Activated CD4-positive, CD25-positive, alpha-beta regulatory T cell (primary cell): ENCODE measurements at regions not wholly inside any gene's neighbourhood (a gene's known extent, or its start where the extent isn't known, plus 50 kb on each side); places are given as distances from the start of the nearest gene placed in this dataset.
"Not testable (repeated sequence)": the region's sequence is repeated elsewhere in the genome, so short reads cannot be mapped to it uniquely, and the experiment has no call there.

ENCODE experiments used
- DNase-seq, 4 experiments: peaks; one replicate each; lab custom pipeline; 2025; lab: John Stamatoyannopoulos, UW

DNA sequence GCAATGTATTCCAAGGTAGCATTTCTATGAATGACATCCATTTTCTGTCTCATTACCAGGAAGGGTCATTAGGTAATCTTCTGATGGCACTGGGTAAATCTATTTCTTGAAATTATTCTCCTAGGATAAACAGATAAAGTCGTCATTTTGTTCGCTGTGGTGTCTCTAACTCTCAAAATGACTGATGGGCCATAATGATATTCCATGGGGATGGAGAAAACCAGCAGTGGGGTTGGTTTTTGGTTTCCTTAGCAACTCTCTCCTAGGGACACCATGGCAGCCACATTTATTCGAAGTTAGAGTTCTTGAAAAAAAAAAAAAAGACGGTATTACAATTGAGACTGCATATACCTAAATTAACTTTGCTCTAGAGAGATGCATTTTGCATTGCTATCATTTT, 231.3 kb upstream of the SLCO3A1 start:
- DNase-seq: no peak

DNA sequence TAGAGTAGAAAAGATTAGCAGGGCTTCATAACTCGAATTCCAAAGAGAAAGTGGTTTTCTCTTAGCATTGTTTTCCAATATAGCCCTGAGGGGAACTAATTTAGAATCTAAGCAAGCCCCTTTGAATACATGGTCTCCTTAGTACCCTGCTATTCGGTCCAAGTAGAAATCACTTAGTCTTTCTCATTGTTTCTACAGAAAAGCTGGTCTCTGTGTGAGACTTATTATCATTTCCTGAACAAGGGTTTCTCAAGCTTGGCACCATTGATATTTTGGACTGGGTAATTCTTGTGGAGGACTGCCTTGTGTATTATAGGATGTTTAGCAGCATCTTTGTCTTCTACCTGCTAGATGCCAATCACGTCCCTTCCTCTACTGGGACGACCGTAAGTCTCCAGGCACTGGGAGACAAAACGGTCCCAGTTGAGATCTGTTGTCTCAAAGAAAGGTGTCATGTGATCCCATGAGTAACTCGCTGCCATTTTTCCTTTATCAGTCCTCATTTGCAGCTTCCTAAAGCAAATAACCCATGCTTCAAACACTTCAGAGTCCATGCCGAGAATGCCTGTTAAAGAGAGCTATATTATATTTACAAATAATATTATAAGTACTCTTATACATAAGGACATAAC, 230.7 kb upstream of the SLCO3A1 start:
- DNase-seq: no peak

GRCh38 chr15:91624353-91624968, 229.0 kb upstream of the SLCO3A1 start:
- DNase-seq: no peak

GRCh38 chr15:91625506-91625905, 228.0 kb upstream of the SLCO3A1 start:
- no peak for DNase-seq

- no peak for DNase-seq
Observed at GRCh38 chr15:91627473-91628278, 225.8 kb upstream of the SLCO3A1 start.

DNA sequence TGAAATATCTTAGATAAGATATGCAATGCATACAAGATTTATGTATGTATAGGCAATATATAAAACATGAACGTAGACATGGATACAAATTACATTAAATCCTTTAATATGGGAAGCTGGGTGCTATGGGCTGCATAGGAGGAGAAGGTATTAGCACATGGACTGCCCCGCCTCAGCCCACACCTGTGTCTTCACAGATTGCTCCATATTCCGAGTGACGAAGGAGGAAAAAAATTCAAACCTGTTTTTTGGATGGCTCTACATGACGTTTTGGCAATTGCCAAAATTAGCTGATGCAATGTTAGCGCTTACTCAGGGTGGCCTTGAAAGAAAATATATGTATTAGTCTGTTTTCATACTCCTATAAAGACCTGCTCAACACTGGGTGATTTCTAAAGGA, 223.4 kb upstream of the SLCO3A1 start:
- DNase-seq: no peak

DNA sequence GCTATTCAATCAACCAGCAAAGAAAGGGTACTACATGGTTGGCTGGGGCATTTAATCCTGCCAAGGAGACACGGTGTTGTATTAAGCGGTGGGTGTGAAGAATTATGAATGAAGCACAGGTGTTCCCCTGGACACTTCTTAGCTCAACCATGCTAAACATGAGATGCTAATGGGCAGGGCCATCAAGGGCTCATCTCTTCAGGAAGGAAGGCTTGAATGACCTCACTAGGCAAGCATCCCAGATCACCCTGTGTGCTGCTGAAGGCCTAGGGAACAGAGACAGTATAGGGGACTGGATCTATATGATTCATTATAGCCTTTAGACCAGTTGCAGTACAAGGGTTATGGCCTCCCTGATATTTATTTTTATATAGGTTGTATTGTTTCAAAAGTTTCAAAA, 221.3 kb upstream of the SLCO3A1 start:
- DNase-seq: no peak

DNA sequence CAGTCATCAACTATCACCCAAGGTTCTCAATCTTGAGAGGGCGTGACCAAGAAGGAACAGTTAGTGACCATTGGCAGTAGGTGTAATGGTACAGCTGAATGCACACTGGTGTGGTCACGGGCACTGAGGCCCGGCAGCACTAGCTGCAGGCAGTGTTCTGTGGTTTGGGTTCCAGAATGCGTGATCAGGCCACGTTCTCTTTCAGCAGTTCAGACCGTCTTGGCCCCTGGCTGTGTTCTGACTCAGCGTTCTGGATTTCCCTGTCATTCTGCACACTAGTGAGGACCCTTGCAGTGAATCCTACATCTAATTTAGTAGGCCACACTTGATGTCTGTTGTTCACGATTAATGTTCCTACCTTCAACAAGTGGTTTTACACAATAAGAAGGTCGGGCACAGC, 220.5 kb upstream of the SLCO3A1 start:
- DNase-seq: no peak

- no peak for DNase-seq
Observed at GRCh38 chr15:91634179-91634578, 219.3 kb upstream of the SLCO3A1 start.

DNA sequence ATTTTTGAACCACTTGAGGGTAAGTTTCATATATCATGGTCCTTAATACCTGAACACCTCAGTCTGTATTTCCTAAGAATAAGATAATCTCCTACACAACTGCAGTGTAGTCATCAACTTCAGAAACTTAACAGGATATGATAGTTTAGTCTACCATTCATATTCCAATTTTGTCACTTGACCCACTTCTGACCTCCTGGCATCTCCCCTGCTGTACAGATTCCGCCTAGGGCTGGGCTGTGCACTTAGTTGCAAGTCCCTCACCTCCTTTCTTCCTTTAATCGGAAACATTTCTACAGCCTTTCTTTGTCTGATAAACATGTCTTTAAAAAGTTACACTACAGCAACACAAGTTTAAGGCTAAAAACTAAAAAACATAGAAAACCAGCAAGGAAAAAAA, 218.4 kb upstream of the SLCO3A1 start:
- no peak for DNase-seq

DNA sequence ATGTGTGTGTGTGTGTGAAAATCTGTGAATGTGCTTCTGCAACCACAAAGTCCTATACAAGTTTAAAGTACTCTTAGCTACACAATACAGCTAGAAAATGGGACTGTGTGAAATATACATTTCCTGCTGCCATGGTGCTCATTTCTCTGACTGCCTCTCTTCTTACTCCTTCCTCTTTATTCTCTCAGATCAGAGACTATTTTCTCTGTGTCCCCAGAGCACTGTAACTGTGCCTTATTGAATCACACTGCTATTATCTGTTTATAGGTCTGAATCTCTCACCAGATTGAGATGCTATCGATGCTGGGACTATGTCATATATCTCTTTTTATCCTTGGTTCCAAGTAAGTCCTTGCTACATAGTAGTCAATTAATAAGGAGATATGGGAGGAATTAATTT, 217.9 kb upstream of the SLCO3A1 start:
- DNase-seq: no peak

DNA sequence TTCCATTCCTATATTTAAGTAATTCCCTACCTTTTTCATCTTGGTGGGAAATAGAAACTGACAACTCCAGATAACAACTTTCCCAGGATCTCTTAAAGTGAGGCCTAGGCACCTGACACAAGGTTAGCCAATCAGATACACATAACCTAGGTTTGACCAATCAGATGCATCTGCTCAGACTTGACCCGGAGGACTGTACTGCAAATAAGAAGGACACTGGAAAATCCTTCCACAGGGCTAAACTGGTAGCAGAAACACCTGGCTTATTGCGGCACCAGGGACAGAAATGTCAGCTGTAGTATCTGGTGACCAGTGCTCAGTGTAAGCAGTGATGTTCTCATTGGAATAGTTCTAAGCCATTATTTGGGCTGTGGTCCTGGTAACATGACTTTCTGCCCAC, 204.5 kb upstream of the SLCO3A1 start:
- no peak for DNase-seq

DNA sequence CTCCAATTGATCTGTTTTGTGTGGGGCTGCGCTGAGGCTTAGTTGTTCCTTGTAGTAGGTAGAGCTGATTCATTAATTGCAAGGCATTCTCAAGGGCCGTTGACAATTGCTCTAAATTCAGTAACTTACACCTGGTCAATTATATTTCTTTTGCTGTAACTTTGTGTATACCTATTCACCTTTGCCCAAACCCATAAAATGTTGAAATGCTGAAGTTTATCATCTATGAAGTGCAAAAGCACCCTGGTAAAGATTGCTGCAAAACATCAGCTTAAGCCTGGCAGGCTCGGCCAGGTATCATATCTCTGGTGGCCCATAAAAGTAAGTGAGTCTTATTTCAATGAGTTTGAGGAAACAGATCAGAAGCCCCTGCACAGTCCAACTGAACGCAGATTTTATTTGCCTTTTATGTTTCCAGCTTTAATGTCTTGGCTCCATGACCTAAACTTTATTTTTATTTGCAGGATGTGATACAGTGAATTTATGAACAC, 203.6 kb upstream of the SLCO3A1 start:
- no peak for DNase-seq

DNA sequence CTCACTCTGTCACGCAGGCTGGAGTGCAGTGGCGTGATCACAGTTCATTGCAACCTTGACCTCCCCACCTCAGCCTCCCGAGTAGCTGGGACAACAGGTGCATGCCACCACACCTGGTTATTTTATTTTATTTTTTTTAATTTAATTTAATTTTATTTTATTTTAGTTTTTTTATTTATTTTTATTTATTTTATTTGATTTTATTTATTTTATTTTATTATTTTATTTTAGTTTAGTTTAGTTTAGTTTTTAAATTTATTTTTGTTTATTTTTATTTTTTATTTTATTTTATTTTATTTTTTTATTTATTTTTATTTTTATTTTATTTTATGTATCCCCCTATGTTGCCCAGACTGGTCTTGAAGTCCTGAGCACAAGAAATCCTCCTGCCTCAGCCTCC, 202.3 kb upstream of the SLCO3A1 start:
- DNase-seq: no peak

DNA sequence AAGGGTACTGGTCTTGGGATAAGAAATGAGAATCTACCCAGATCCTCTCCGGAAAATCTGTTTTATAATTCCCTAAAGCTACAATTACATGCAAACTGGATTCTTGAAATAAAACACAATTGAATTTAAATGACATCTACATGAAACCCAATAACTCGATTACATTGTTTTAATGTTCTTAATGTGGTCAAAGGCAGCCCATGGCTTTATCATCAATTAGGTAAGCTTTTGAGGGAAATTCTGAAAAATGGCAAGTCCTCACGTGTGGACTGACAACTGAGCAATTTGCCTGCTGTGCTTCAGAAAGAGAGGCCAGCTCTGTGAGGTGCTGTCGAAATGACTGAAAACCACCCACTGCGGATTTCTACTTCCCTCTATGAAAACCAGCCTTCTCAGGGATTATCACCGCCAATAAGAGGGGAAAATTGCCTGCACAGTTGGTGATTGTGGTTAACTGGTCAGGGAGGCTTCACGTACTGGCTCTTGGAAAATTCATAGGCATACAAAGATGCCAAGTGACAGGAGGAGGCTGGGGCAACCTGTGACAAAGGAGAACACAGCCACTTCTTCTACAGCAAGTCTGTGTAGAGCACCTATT, 200.8 kb upstream of the SLCO3A1 start:
- no peak for DNase-seq

GRCh38 chr15:91655563-91656290, 197.8 kb upstream of the SLCO3A1 start:
- DNase-seq: not testable (repeated sequence)

- DNase-seq: no peak
Observed at GRCh38 chr15:91660174-91660649, 193.3 kb upstream of the SLCO3A1 start.

GRCh38 chr15:91664224-91664836, 189.2 kb upstream of the SLCO3A1 start:
- DNase-seq: no peak

GRCh38 chr15:91665212-91665611, 188.3 kb upstream of the SLCO3A1 start:
- no peak for DNase-seq

DNA sequence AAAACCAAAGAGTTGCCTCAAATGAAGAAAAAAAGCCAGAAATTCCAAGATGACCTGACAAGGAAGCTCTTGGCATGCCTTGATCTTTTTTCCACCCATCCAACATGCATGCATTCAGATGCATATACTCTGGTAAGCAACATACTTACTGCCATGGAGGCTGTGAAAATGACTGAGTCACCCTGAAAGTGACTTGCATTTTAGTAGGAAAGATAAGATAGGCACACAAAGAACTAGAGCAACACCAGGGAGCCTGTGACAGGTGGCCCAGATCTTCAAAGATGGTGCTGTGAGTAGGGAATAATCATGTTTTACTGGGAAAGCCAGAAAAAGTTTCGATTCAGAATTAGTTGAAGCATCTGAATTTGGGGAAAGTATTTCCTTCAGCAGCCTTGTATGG, 185.1 kb upstream of the SLCO3A1 start:
- DNase-seq: no peak

DNA sequence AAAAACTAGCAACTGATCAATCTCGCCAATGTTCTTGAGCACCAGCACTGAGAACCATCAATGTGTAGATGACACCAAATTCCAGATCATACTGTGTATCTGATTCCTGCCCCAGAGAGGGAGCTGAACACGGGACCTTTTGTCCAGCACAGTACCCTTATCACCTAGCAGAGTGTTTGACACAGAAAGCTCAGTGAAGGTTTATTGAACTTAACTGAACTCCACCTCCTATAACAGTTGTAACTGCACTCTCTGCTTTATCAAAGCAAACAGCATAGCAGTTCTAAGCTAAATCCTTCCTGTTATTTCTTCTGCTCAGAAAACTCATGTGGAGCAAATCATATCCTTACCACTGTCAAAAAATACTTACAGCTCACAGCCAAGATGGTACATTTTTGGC, 183.4 kb upstream of the SLCO3A1 start:
- DNase-seq: no peak

- DNase-seq: no peak
Observed at GRCh38 chr15:91678003-91678402, 175.5 kb upstream of the SLCO3A1 start.
